Hematopoietic multipotent progenitor cell treated with erythropoietin and hydrocortisone succinate and interleukin-3 and kit ligand, for 6 days (in vitro differentiated cells): ENCODE measurements at regions not wholly inside any gene's neighbourhood (a gene's known extent, or its start where the extent isn't known, plus 50 kb on each side); places are given as distances from the start of the nearest gene placed in this dataset.
"Not testable (repeated sequence)": the region's sequence is repeated elsewhere in the genome, so short reads cannot be mapped to it uniquely, and the experiment has no call there.

ENCODE experiments used
- DNase-seq: peaks from one replicate; pipeline ENCODE4 v3.0.0-alpha.2; 2015

DNA sequence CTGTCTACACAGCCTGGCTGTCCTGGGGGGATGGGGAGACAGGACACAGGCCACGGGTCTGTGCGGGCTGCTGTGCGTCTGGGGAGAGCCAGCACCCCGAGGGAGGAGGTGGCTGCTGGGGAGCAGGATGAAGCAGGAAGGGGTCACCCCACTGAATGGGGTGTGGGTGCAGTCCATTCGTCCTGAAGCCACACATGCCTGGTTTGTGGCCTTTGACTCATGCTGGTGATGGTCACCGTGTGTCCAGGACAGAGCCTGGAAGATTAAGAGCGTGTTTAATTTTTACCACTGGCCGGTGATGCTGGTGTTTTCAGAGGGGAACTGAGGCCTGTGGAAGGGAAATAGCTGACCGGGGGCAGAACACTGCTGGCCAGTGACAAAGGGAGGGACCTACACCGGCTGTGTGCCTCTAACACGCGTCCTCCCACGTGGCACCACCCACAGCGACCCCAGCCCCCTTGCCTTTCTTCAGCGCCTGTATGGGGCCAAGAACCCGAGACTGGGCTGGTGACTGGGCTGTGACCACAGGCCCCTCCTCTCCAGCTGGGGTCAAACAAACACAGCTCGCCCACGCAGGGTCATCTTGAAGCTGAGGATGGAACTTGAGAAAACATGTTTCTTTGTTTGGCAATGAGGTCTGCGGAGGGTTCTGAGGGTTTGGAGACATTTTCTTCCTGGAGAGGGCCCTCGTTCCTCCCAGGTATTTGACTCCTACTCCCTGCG is 99.5 kb upstream of the LRPAP1 start:
- DNase-seq, result not testable (repeated sequence)

DNA sequence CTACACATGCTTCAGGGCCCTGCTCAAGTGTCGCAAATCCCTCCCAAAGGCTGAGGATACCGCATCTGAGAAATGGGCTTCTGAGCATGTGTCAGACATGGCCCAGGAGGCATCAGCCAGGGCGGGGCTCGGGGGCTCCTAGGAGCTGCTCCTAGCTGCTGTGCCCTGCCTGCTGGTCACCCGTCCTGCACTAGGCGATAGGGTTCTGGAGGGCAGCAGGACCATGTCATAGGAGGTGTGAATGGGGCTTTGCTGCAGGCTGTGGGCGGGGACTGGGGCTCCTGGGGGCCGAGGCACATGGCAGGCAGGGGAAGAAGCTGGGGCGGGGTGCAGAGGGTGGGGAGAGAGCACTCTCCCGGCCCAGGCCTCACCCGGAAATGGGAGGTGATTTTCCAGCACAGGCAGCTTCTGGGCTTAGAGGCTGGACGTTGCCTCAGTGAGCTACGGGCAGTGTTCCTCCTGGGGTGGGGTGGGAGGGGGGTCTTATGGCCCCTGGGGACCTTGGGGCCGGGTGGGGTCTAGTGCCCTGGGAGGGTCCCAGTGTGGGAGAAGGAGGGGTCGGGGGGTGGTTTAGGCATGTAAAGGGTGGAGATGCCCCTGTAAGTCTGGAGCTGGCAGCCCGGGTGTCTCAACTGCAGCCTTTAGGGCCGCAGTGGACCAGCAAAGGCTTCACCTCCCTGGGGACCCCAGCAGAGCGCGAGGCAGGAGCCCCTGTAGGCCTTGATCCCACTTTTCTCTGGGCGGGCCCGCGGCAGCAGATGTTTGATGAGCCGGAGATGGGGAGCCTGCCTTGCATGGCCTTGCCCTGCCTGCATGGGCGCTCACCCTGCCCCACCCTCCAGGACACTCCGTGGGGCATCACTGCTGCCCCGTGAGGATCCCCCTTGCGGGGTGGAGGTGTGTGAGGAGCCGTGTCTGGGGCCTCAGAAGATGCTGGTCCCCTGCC is 98.6 kb upstream of the LRPAP1 start:
- no peak for DNase-seq

DNA sequence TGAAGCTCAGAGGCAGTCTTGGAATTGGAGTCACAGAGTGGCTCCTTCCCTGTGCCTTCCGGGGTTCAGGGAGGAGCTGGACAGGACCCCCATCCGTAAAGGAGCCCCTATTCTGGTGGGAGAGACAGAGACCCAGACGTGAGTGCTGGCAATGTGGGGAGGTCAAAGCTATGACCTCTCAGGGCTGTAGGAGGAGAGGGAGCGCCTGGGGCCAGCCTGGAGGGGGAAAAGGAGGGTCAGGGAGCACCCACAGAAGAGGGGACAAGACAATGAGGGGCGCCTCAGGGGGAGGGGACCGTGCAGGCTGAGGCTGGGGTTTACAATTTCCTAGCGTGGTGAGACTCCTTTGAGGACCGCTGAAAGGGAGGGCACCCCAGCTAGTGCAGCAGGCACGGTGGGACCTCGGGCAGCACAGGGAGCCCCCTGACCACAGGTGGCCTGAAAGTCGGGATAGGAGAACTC is 97.9 kb upstream of the LRPAP1 start:
- DNase-seq, result no peak

DNA sequence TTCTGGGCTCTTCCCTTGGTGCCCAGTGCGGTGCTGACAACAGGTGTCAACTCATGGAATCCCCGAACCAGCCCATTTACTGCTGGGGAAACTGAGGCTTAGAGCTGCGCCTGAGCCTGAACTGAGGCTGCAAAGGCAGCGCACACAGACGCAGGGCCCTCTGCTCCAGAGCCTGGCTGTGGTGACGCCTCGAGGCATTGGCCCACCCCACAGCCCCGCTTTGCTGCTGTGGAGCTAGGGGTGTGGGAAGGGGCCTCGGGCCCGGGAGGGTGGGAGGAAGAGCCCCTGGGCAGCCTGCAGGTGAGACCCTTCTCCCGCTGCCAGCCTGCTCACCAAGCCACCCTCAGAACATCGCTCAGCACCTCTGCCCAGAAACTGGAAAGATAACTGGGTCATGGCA is 97.4 kb upstream of the LRPAP1 start:
- DNase-seq, result no peak

DNA sequence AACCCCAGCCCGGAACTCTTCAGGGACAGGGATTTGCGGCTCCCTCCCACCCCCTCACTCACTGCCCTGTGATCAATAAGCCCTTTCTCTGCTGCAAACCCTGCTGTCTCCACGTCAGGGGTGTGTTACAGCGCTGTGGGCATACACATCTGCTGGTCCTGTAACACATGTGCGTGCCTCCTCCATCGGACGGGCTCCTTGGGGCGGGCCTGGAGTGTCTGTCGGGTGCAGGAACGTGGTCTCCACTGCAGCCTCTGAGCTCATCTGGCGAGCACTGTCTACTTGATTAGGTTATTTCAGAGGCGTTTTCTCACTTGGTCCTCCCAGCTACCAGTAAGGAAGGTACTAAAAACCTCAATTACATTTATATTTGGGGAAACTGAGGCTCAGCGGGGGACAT is 97.0 kb upstream of the LRPAP1 start:
- not testable (repeated sequence) for DNase-seq

DNA sequence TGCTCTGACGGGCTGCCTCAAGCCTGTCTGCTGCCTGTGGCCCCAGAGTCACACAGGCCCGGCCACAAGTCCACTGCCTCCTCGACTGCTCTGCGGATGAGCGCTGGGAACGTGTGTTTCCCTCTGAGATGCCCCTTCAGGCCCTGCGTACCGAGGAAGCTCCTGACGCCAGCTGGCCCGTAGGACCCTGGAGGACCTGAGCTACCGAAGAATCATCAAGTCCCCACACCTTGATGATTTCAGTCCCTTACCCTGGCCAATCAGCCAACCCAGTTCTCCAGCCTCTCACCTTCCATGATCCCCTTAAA is 96.6 kb upstream of the LRPAP1 start:
- no peak for DNase-seq

DNA sequence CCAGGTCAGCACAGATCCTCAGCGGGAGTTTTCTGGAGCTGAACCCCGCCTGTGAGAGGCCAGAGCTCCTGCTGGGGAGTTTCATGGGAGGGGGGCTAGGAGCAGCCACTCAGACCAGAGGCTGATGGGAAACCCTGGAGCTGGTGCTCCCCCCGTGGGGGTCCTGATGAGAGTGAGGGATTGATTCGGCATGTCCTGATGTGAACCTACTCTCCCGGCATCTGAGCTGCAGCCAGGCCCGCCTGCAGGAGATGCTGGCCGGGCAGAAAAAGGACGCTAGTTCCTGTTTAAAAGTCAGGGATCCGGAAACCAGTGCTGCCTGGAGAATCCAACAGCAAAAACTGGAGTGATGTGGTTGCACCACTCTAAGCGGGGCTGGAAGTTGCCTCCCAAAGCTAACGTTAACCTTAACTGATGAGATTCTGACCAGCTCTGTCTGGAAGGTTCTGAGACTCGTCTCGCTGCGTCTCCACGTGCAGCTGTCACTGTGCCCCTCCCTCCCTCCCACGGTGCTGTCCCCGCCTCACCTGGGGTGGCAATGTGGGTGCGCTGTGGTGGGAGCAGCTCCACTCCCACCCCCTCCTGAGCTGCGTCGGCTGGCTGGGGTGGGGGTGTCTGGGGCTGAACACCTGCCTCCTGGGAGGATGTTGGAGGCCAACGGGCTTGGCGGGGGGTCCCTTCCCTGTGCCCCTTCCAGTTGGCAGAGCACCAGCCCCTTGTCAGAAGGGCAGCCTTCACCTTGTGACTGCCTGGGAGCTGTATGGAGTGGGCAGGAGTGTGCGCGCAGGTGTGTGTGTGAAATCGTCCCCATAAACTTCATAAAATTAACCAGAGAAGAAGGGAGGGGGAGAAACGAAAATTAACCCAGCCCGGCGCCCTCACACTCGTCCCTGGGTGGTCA is 96.0 kb upstream of the LRPAP1 start:
- not testable (repeated sequence) for DNase-seq

DNA sequence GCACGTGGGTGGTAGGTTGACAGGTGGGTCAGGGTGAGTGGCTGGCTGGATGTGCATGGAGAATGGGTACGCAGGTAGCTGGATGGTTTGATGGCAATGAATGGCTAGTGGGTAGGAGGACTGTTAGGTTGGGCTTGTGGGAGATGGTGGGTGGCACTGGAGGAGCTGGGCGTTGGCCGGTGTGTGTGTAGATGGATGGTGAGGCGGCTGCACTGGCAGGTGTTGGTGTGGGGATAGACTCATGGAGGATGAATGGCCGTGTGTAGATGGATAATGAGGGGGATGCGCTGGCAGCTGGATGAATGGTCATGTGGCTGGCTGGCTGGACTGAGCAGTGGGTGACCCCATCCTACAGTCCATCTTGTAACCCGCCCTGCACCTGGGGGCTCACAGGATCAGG is 95.2 kb upstream of the LRPAP1 start:
- DNase-seq, result not testable (repeated sequence)

DNA sequence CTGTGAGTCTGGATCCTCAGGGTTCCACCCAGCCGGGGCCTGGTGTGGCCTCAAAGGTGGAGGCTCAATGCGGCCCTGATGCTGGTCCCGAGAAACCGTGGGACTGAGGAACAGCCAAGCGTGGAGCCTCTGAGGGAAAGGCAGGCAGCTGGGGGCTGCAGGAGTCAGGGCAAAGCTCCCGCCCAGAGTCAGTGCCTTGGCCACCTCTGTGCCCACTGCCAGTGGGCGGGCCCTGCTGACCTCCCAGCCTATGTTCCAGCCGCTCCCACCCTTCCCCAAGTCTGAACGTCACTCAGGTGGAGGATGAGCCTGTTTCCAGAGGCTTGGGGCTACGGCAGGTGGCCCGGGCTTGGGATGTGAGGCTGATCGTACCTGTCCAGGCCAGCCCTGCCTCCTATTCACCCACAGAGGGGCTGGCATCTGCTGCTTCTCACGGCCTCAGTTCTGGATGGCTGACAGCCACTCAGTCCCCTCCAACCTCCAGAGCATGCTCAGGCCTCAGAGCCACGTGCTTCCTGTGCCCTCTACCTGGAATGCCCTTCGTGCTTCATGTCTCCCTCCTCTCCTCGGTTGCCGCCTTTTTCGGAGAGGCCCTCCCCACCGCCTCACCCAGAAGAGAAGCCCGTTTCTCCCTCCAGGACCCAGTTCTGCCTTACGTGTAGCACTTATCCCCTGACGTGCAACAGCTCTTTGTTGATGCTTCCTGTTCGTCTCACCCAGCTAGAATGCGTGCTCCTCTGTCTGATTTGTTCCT is 94.1 kb upstream of the LRPAP1 start:
- not testable (repeated sequence) for DNase-seq

DNA sequence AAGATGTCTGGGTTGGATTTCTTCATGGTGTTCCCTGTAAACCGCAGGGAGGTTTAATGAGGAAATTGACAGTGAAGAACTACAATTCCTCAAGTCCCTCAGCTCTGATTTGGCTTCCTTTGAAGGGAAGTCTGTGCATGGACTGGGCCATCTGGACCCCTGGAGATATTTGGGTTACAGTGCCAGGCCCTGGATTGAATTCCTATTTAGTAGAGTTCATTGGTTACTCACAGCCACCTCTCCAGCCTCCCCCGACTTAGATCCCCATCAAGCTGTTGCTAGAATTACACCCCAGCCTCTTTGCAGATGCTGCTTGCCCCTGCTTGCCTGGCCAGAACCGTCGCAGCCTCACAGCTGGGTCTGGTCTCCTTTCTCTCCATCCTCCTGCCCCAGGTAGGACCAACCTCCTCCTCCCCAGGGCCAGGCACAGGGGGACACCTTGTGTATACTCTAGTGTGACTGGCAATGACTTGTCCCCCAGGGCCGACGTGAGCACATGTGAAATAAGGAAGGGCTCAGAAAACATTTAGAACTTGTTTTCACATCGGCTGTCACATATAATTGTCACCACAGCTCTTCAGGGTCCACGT is 93.2 kb upstream of the LRPAP1 start:
- not testable (repeated sequence) for DNase-seq

DNA sequence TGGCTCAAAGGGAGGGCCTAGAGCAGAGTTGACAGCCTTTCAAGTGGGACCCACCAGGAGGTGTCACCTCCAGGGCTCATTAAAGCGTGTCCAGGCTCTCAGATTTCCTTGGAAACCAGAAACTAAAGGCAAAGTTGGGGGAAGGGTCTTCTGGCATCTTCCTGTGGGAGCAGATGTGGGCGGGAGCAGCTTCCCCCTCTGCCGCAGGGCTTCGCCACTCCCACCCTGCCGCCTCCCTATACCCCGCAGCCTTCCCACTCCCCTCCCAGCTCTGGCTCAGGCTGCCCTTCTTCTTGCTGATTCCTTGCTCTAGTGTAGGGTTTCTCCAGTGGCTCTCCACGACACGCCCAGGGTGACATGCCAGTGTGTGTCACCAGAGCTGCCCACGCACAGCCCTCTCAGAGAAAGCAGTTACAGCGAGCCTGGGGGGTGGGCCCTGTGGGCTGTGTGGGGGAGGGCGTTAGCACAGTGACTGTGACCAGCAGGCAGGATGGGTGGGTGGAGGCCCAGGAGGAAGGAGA is 91.6 kb upstream of the LRPAP1 start:
- not testable (repeated sequence) for DNase-seq

DNA sequence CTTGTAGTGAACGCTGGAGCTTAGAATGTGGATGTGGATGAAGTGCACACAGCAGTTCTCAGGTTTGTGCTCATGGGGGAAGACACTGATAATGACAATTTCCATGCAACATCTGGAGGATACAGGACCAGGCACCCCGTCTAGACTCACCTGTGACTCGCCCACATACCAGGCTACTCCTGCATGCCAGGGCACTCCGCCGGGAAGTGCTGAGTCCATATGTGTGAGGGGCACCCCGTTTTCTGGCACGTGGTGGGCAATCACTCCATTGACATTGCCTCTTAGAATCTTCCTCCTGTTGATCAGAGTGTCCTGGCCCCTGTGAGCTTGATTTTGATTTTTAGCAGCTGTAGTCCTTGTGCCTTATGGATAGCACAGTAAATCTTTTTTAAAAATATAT is 90.9 kb upstream of the LRPAP1 start:
- DNase-seq, result no peak

DNA sequence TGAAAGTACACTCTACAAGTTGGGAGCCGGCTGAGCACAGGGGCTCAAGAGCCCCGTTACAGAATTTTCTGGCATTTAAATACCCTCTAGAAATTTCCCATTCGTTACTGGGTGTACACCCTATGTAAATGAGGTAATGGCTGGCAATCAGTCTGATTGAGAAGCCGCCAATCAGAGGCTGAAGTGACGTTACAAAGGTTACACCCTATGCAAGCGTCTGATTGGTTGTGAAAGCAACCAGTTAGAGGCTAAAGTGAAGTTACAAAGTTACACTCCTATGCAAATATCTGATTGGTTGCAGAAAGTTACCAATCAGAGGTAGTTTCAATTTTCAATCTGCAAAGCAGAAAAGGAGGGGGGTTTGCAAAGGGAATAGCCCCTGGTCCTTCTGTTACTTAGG is 88.1 kb upstream of the LRPAP1 start:
- not testable (repeated sequence) for DNase-seq

DNA sequence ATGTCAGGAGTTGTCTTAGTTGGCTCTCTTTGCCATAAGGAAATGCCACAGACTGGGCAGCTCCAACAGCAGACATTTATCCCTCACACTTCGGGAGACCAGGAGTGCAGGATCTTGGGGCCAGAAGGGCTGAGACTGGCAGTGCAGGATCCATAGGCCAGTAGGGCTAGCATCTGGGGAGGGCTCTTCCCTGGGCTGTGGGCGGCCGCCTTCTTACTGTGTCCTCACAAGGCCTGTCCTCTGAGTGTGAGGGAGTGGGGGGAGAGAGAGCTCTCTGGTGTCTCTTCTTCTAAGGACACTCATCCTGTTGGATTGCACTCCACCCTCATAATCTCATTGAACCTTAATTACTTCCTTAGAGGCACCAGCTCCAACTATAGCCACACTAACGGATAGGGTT is 87.5 kb upstream of the LRPAP1 start:
- not testable (repeated sequence) for DNase-seq

DNA sequence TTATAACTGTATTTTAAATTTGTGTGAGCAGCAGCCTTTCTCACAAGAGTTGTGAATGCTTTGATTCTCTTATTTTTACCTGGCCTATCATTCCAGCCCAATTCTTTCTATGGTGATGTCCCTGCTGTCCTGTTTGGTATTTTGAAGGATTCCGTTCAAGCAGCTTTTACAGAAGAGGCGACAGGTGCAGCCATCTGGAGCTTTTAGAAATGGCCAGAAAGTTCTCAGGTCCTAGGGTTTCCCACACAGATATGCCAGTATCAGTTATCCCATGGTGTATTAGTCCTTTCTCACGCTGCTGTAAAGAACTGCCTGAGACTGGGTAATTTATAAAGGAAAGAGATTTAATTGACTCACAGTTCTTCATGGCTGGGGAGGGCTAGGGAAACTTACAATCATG is 86.1 kb upstream of the LRPAP1 start:
- DNase-seq, result not testable (repeated sequence)

DNA sequence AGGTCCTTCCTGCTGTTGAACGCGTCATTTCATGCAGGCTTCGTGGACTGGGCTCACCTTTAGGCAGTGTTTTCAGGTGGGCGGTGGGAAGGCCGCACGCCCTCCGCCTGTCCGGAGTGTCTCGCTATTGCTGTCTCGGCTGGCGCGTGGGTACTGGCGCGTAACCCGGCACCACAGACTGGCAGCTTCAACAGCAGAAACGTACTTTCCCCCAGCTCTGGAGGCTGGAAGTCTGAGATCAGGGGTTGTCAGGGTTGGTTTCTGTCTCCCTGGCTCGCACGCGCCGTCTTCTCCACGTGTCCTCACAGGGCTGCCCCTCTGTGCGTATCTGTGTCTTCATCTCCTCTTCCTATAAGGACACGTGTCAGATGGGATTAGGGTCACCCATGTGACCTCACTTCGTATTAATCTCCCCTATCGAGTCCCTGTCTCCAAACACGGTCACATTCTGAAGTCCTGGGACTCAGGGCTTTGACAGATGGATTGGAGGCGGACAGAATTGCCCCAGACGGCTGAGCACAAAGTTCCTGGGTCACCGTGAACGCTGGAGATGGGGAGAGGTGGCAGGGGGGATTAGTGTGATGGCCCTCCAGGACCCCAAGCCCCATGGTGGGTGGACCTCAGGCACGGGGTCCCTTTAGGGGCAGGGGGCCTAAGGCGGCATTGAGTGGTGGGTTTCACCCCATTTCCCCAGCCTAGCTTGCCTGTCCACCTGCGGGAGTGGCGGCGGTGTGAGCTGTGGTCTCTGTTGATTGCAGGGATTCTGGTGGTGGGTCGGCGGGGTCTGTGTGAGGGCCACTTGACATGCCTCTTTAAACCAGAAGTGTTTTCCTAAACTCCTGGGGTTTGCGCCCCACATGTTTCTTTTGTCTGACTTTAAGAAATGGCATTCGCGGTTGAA is 83.4 kb upstream of the LRPAP1 start:
- DNase-seq, result no peak

DNA sequence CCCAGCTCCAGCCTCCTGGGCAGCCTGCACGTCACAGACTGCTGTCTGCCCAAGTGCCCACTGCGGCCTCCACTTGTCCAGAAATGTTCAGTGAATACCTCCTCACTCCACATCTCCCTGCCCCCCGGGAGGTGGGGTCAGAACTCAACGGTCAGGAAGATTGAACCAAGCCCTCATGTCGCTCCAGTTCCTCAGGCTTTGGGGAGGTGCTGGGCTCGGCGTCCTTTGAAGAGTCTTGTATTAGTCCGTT is 82.4 kb upstream of the LRPAP1 start:
- DNase-seq, result no peak

DNA sequence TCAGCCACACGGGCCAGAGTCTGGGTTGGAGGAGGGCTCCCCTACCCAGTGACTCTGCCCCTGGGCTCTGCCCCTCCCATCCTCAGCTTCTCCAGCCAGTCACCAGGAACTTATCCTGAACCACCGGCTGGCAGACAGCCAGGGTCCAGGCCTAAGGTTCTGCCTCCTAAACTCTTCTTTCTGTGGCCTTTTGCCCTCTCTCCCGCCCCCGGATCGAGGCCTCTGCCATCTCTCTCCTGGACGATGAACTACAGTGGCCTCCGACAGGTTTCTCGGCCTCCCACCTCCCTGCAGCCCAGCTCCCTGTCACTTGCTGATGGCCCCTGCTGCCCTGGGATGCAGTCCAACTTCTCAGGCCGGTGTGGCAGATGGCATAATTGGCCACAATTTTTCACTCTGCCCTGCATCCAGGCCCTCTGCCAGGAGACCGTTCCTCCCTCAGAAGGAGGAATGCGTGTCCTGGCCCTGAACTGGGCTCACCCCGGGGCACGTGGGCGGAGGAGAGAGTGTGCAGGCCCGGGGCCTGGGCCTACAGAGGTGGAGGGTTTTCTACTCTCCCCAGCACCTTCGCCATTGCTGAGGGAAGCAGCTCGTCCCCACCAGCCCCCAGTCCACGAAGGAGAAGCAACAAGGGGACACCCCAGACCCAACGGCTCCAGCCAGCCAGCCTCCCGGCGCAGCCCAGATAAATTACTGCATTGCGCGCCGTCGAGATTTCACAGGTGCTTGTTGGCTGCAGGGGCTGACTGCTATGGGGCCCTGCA is 81.9 kb upstream of the LRPAP1 start:
- no peak for DNase-seq

DNA sequence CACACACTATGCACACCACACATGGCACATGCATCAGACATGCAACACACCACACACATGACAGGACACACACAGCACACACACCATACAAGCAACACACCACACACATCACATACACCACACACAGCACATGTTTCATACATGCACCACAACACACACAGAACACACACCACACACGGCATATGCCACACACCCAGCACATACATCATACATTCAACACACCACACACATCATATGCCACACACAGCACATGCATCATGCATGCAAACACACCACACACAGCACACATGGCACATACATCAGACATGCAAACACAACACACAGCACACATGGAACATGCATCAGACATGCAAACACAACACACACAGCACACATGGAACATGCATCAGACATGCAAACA is 80.7 kb upstream of the LRPAP1 start:
- no peak for DNase-seq

DNA sequence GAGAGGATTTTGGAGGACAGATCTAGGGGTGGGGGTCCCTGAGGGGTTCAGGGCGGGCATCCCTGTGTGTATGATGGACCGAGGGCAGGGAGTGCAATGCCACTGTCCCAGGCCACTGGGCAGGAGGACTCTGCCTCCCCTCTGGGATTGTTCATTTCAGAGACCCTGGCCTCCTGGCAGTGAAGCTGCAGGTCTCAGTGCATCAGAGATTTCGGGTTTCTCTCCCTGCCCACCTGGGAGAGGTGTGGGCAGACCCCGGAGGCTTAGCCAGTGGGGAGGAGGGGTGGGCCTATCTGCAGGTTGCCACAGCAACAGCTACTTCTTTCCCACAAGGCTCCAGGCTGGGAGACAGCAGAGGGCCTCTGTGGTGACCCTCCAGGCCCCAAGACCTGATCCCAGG is 80.1 kb upstream of the LRPAP1 start:
- no peak for DNase-seq
